Dedifferentiated amniotic fluid mesenchymal stem cell (primary cell): ENCODE measurements at regions not wholly inside any gene's neighbourhood (a gene's known extent, or its start where the extent isn't known, plus 50 kb on each side); places are given as distances from the start of the nearest gene placed in this dataset.
"Not testable (repeated sequence)": the region's sequence is repeated elsewhere in the genome, so short reads cannot be mapped to it uniquely, and the experiment has no call there.

Experiments
- DNase-seq: peaks from one replicate; pipeline ENCODE4 v3.0.0-alpha.2; 2016; ENCODE audit errors: extremely low spot score

- DNase-seq, result no peak
These were observed 129.9 kb upstream of the TFPI start for GRCh38 chr2:187684174-187684573.

DNA sequence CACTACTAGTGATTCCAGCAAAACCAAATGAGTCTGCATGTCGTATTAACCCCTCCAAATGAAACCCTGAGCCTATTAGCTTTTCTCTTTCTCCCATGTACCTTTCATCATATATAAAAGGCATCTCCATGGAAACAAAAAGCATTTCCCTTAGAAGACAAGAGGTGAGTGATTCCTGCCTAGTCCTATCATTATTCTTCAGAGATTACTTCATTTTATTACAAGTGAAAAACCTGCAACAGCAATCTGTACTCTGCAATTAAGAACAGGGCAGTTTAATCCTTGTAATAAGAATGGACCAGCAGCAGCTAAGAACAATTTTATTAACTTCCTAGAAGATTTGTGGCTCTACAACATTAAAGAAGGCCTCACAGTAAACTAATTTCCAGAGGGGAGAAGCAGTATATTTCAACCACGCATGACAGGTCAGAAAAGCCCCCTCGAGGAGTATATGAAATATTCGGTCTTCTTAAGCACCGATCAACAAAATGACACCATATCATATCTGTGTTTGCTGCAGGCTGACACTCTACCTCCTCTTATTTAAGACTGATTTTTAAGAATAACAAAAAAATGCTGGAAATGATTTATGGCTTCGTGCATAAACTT lies 132.3 kb upstream of the TFPI start:
- DNase-seq, result no peak

- DNase-seq, result no peak
These were observed 133.3 kb upstream of the TFPI start for GRCh38 chr2:187687585-187687984.

DNA sequence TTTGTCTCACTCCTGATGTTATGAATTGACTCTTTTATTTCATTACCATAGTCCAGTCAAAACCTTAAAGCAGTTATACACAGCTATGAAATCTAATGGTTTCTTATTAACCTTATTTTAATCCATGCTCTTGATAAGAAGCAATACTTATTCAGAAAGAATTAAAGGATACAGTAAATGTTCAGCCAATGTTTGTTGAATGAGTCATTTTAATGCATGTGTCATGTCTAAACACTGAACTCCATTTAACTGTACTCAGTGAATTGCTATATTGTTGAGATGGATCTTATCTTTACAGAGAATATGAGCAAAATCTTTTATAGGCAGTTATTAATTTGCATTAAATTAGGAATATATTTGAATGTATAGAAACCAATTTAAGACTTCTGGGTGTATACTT lies 135.1 kb upstream of the TFPI start:
- DNase-seq, result no peak

GRCh38 chr2:187693923-187694322 lies 139.7 kb upstream of the TFPI start:
- DNase-seq, result no peak

DNA sequence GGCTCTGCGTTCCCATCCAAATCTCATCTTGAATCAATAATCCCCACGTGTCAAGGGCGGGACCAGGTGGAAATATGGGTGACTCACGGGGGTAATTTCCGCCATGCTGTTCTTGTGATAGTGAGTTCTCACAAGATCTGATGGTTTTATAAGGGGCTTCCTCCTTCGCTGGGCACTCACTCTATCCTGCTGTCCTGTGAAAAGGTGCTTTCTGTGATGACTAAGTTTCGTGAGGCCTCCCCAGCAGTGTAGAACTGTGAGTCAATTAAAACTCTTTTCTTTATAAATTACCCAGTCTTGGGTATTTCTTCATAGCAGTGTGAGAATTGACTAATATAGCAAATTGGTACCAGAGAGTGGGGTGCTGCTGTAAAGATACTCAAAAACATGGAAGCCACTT lies 142.4 kb upstream of the TFPI start:
- not testable (repeated sequence) for DNase-seq

DNA sequence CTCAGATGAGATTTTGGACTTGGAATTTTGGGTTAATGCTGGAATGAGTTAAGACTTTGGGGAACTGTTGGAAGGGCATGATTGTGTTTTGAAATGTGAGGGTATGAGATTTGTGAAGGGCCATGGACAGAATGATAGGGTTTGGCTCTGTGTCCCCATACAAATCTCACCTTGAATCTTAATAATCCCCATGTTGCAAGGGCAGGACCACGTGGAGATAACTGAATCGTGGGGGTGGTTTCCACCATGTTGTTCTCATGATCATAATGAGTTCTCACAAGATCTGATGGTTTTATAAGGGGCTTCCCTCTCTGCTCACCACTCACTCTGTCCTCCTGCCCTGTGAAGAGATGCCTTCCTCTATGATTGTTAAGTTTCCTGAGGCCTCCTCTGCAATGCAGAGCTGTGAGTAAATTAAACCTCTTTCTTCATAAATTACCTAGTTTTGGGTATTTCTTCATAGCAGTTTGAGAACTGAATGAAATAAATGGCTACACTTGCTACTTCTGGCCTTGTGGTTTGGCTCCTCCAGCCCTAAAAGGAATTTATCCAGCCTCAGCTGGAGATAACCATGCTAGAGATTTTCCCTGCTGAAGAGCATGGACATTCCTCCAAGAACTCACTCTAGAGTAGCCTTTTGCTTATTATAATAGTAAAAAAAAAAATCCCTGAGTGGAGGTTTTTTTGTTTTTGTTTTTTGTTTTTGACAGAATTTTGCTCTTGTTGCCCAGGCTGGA lies 144.3 kb upstream of the TFPI start:
- no peak for DNase-seq

GRCh38 chr2:187702157-187702556 lies 147.9 kb upstream of the TFPI start:
- DNase-seq, result no peak

- DNase-seq, result no peak
These were observed 154.0 kb upstream of the TFPI start for GRCh38 chr2:187708272-187708671.

DNA sequence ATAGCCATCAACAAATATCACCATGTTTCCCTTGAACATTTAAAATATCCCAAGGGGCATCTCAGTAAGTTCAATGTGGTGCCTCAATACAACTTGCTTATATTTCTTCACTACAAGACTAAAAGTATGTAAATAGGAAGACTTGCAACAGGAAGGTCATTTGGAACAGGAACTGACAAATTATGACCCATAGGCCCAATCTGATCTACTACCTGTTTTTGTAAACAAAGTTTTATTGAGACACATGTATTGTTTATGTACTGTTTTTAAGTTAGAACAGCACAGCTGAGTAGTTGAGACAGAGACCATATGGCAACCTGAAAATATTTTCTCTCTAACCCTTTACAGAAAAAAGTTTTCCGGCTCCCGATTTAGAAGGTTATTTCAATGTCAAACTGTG lies 154.8 kb upstream of the TFPI start:
- DNase-seq, result no peak

- no peak for DNase-seq
These were observed 156.7 kb upstream of the TFPI start for GRCh38 chr2:187710791-187711521.

- no peak for DNase-seq
These were observed 161.4 kb upstream of the TFPI start for GRCh38 chr2:187715590-187715989.

- DNase-seq, result no peak
These were observed 162.1 kb upstream of the TFPI start for GRCh38 chr2:187716301-187716700.

GRCh38 chr2:187718092-187718491 lies 163.9 kb upstream of the TFPI start:
- no peak for DNase-seq

- no peak for DNase-seq
These were observed 165.3 kb upstream of the TFPI start for GRCh38 chr2:187719510-187719909.

DNA sequence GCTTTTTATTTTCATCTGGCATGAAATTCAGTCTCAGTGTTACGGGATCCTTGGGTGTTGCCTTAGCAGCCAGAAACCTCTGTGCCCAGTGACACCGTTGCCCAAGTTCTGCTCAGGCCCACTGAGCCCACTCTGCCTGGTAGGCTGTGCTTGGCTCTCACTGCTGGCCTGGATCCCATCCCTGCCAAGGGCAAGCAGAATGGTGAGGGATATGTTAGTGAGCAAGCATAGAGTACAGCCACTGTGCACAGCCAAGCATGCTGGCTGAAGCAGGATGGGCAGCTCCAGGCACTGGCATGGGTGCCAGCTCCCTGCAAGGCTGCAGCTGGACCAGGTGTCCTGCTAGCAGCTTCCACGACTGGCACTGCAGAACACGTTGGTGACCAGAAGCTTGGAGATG lies 194.7 kb upstream of the TFPI start:
- no peak for DNase-seq

- no peak for DNase-seq
These were observed 195.7 kb upstream of the TFPI start for GRCh38 chr2:187749804-187750431.

DNA sequence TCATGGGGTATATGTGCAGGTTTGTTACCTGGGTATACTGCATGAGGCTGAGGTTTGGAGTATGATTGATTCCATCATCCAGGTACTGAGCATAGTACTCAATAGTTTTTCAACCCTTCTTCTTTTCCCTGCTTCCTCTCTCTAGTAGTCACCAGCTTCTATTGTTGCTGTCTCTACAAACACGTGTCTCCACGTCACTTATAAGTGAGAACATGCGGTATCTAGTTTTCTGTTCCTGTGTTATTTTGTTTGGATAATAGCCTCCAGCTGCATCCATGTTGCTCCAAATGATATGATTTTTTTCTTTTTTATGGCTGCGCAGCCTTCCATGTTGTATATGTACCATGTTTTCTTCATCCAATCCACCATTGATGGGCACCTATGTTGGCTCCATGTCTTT lies 214.8 kb upstream of the TFPI start:
- no peak for DNase-seq

GRCh38 chr2:187769437-187769836 lies 215.2 kb upstream of the TFPI start:
- no peak for DNase-seq

DNA sequence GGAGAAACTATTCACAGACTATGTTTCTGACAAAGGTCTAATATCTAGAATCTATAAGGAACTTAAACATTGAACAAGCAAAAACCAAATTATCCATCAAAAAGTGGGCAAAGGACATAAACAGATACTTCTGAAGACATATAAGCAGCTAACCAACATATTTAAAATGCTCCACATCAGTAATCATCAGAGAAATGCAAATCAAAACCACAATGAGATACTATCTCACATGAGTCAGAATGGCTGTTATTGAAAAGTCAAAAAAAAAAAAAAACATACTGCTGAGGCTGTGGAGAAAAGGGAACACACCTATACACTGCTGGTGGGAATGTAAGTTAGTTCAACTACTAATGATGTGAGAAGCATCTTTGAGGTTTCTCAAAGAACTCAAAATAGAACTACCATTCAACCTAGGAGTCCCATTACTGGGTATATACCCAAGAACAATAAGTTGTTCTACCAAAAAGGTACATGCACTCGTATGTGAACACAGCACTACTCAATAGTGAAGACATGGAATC lies 220.4 kb upstream of the TFPI start:
- DNase-seq, result peak; percentile 41

GRCh38 chr2:187775196-187775595 lies 221.0 kb upstream of the TFPI start:
- no peak for DNase-seq

DNA sequence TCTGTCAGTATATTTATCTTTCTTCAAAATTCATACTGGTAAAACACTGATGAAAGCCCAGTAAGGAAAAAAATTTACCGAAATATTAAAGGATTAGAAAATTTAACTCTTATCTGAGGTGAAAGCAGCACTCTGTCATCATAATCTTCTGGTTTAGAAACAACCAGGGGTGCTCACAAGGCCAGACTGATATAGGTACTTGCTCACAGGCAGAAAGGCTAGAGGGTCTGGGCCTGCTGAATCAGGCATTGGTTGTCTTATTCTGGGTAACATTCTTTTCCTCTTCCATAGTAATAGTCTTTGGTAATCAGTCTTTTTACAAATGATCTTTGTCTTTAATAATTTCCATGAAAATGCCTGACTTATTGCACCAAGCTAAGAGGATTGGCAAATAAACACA lies 221.4 kb upstream of the TFPI start:
- DNase-seq, result no peak
